Thymus (tissue), 11 donors: ENCODE measurements at regions not wholly inside any gene's neighbourhood (a gene's known extent, or its start where the extent isn't known, plus 50 kb on each side); places are given as distances from the start of the nearest gene placed in this dataset.
A peak's percentile ranks its signal among the peaks of the same experiment; 100 is the strongest.

ENCODE experiments used
- DNase-seq, 9 donors: peaks; one replicate each; pipeline ENCODE4 v3.0.0-alpha.2; 2013; ENCODE audit warnings: low spot score in 9 of 9, low read depth in 6 of 9, missing footprints in 1 of 9
- H3K27ac ChIP-seq, 2 donors: one replicate each; pipeline ENCODE4 v1.5.1; 2013; ENCODE audit warnings: control low read depth in 1 of 2, low read depth in 1 of 2, low read length in 1 of 2, mild to moderate bottlenecking in 1 of 2, moderate library complexity in 1 of 2
- H3K27me3 ChIP-seq, 2 donors: one replicate each; pipeline ENCODE4 v1.5.1; 2013; ENCODE audit warnings: low read length in 1 of 2; ENCODE audit not compliant: control insufficient read depth in 2 of 2, insufficient read depth in 1 of 2
- H3K36me3 ChIP-seq, 2 donors: one replicate each; pipeline ENCODE4 v1.5.1; 2013; ENCODE audit warnings: low read length in 1 of 2, mild to moderate bottlenecking in 1 of 2, moderate library complexity in 1 of 2; ENCODE audit not compliant: control insufficient read depth in 2 of 2, insufficient read depth in 2 of 2
- H3K4me1 ChIP-seq, 2 donors: one replicate each; pipeline ENCODE4 v1.5.1; 2013; ENCODE audit warnings: low read length in 2 of 2; ENCODE audit not compliant: control insufficient read depth in 2 of 2, insufficient read depth in 2 of 2
- H3K4me3 ChIP-seq, 2 donors: one replicate each; pipeline ENCODE4 v1.5.1; 2013; ENCODE audit warnings: low read length in 2 of 2, control low read depth in 1 of 2, mild to moderate bottlenecking in 1 of 2
- H3K9me3 ChIP-seq, 2 donors: one replicate each; pipeline ENCODE4 v1.5.1; 2013; ENCODE audit warnings: low read length in 1 of 2, mild to moderate bottlenecking in 1 of 2; ENCODE audit not compliant: control insufficient read depth in 2 of 2, insufficient read depth in 1 of 2
- WGBS: extraction: QIAGEN DNeasy Blood & Tissue Kit; methylation state at CpG from one replicate; pipeline ENCODE4 v1.1.7; 2013; 5-methylcytosine and 5-hydroxymethylcytosine counted together
- donor health status: healthy.

DNA sequence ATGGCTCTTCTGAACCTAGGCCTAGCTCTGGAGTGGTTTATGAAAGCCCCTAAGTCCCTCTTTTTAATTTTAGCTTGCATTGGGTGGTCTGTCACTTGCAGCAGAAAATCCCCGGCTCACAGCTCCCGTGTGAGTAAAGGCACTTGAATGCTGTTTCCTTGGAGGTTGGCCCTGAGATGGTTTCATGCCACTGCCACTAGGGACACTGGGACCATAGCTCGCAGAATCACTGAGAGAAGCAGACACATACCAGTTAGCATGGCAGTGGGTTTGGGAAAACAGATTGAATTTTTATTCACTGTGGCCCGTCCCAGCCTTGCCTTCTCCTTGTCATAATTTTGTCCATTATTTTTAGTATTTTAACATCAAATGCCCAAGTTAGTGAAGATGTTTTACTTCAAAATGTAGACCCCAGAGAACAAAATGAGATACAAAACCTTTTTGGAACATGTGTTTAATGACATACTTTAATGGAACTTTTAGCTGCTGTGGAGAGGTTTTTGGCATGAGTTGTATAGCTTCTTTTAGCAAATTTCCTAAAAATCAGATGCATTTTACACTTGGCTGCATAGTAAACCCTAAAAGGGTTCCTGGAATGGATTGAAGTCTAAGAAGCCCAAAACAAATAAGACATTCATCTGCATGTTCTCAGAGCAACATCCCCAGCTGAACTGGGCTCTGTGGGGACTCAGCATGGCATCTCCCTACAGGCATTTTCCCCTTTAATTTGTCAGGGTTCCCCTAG is 259.7 kb upstream of the PITRM1 start:
- Histone ChIP-seq H3K27ac (no peak overlapping the region), H3K4me1 (peaks cover 0 to 2% of the 10 kb centered on the region in 2 donors)
- WGBS = 96% methylated on average over 4 of the region's 4 CpGs

DNA sequence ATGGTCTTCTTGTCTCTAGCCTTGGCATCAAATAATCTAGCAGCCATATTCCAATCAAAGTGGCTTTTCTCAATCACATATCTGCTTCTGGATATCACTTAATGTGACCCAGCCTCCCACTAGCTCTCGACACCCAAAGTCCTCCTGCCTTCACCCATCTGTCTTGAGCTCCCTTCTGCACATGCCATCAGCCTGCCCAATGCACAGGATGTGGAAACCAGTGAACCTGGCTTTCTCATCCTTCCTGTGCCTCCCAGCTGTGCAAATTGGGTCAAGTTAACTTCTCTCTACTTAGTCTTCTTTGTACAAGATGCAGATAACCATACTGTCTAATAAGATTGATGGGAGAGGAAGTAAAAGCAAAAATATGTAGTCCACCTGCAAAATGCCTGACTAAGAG is 257.9 kb upstream of the PITRM1 start:
- Histone ChIP-seq H3K27ac (no peak overlapping the region), H3K27me3 (no peaks in the 10 kb centered on the region), H3K4me3 (no peak overlapping the region), H3K36me3 (no peaks in the 10 kb centered on the region), H3K9me3 (peaks cover 0 to 14% of the 10 kb centered on the region in 2 donors), H3K4me1 (peaks cover 0 to 2% of the 10 kb centered on the region in 2 donors)
- DNase-seq = peak in 2 of 9 donors; percentile 18 to 45
- WGBS = 63% methylated on average over 1 of the region's 1 CpG

More for the DNA sequence above, 259.7 kb upstream of the PITRM1 start:
- H3K36me3 ChIP-seq = no peaks in the 10 kb centered on the region
- H3K9me3 ChIP-seq = peaks cover 0 to 14% of the 10 kb centered on the region in 2 donors
- no peaks in the 10 kb centered on the region for H3K27me3 ChIP-seq
- DNase-seq = no peak
- no peak overlapping the region for H3K4me3 ChIP-seq

DNA sequence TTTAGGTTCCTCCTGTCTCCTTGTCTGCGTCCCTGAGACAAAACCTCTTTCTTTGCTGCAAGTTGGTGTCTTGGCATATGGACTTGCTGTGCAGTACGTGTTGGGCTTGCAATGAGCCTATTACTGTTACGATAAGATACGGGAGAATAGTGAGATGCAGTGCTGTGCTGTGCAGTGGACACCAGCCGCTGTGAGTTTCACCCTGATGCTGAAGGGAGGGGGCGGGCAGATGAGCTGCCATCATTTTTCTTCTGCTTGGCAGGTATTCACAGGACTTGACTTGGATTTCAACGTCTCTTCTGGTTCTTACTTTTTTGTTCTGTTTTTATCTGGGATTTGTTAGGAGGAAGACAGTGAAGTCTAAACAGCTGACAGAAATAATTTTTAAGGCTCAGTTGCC is 257.1 kb upstream of the PITRM1 start:
- no peak for DNase-seq
- H3K27me3 ChIP-seq = no peaks in the 10 kb centered on the region
- peaks cover 0 to 14% of the 10 kb centered on the region in 2 donors for H3K9me3 ChIP-seq
- no peak overlapping the region for H3K4me3 ChIP-seq
- whole genome bisulfite sequencing = 88% methylated on average over 7 of the region's 7 CpGs
- H3K36me3 ChIP-seq = no peaks in the 10 kb centered on the region
- H3K4me1 ChIP-seq = peaks cover 0 to 2% of the 10 kb centered on the region in 2 donors
- no peak overlapping the region for H3K27ac ChIP-seq

DNA sequence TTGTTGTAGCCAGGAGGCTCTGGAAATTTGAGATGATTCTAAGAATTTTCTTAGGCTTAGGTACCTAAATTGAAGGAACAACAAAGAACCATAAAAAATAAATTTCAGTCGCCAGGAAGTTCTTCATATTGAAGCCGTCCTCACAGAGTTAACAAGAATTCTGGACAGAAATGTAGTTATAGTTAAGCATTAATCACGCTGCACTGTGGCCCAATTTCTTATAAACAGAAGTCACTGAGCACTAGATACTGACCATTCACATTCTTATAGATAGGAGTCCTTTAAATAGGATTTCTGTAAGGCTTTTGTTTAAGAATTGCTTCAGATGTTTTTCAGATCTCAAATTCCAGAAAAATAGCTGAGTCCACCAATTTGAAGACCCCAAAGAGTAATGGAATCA is 256.2 kb upstream of the PITRM1 start:
- H3K4me3 ChIP-seq = no peak overlapping the region
- no peak overlapping the region for H3K27ac ChIP-seq
- no peaks in the 10 kb centered on the region for H3K27me3 ChIP-seq
- DNase-seq = no peak
- 97% methylated on average over 3 of the region's 3 CpGs for whole genome bisulfite sequencing
- H3K4me1 ChIP-seq = peaks cover 0 to 2% of the 10 kb centered on the region in 2 donors
- peaks cover 0 to 14% of the 10 kb centered on the region in 2 donors for H3K9me3 ChIP-seq
- H3K36me3 ChIP-seq = no peaks in the 10 kb centered on the region

DNA sequence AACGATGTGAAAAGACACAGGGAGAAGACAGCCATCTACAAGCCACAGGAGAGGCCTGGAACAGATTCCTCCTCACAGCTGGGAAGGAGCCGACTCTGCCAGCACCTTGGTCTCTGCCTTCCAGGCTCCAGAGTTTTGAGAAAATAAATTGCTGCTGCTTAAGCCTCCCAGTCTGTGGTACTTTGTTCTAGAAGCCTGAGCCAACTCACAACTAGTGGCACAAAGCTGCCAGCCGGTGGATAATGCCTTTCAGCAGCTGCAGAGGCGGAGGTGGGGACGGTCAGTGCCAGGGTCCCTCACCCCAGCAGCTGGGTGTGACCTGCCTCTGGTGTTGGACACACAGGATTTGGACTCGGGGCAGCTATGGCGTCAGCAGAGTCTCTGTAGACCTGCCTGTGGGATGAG is 255.4 kb upstream of the PITRM1 start:
- Histone ChIP-seq H3K36me3 (no peaks in the 10 kb centered on the region), H3K4me3 (no peak overlapping the region), H3K9me3 (peaks cover 0 to 14% of the 10 kb centered on the region in 2 donors), H3K27ac (no peak overlapping the region), H3K27me3 (no peaks in the 10 kb centered on the region), H3K4me1 (peaks cover 0 to 2% of the 10 kb centered on the region in 2 donors)
- WGBS = 95% methylated on average over 7 of the region's 7 CpGs
- no peak for DNase-seq

DNA sequence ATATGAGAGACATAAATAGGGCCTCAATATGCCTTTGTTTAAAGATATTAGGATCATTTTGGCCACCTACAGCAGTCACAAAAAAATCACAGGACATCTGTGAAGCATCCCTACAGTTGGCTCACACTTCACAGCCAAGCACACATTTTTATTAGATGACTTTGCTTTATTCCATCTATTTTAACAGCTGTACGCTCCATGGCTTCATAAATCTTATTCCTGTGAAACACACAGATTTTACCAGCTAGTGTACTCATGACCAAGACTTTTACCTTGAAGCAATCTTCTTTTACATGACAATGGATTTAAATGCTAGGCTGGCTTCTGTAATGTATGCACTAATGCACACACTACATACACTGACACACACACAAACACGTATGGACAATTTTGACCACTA is 254.8 kb upstream of the PITRM1 start:
- H3K27me3 ChIP-seq = no peaks in the 10 kb centered on the region
- DNase-seq = no peak
- no peaks in the 10 kb centered on the region for H3K36me3 ChIP-seq
- no peak overlapping the region for H3K4me3 ChIP-seq
- no peak overlapping the region for H3K27ac ChIP-seq
- peaks cover 0 to 14% of the 10 kb centered on the region in 2 donors for H3K9me3 ChIP-seq
- WGBS = over 99% methylated on average over 2 of the region's 2 CpGs
- peaks cover 0 to 2% of the 10 kb centered on the region in 2 donors for H3K4me1 ChIP-seq

DNA sequence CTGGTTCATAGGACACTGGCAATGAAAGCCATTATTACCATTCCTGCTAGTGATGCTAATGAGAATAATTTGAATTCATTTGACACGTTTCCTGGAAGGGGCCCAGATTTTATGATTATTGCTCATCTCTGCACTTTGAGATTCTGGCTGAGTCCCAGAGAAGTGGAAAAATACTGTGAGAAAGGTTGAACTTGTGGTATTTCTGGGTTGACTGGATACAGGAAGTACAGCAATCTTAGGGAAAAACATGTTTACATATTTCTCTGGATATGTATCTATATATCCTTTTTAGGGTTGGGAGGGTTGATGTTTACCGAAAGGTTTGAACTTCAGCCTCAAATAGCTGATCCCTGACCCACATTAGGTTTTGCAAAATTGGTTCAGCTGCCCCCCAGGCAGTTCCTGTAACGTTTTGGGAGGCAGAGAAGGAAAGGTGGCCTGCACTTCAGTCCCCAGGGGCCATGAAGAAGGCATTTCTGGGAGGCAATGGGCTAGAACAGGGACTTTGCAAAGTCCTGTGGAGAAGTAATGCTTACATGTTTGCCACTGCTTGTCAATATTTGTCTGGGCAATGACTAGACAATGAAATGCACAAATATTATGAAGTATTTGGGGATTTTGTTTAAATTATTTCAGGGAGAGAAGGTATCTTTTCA is 253.7 kb upstream of the PITRM1 start:
- H3K36me3 ChIP-seq = no peaks in the 10 kb centered on the region
- H3K4me3 ChIP-seq = no peak overlapping the region
- WGBS = 82% methylated on average over 3 of the region's 3 CpGs
- H3K4me1 ChIP-seq = peaks cover 0 to 2% of the 10 kb centered on the region in 2 donors
- peaks cover 0 to 14% of the 10 kb centered on the region in 2 donors for H3K9me3 ChIP-seq
- DNase-seq = no peak
- H3K27ac ChIP-seq = no peak overlapping the region
- H3K27me3 ChIP-seq = no peaks in the 10 kb centered on the region

DNA sequence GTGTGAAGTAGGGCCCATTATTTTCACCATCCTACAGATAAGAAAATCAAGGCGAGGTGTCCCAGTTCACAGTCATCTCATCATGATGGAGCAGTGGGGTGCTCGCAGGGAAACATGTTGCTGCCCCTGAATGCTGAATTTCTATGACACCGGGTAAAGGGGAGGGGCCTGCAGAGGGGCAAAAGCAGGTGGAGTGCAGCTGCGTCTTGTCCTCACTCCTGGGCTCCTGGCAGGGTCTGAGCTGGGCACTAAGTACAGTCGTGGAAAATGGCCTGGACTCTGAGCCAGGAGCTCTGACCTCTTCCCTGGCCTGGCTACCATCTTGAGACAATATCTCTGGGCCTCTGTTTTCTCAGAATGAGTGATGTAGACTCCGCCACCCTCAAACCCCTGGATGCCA is 253.1 kb upstream of the PITRM1 start:
- Histone ChIP-seq H3K36me3 (no peaks in the 10 kb centered on the region), H3K4me1 (peaks cover 0 to 2% of the 10 kb centered on the region in 2 donors), H3K9me3 (peaks cover 0 to 10% of the 10 kb centered on the region in 2 donors), H3K27me3 (no peaks in the 10 kb centered on the region), H3K4me3 (no peak overlapping the region), H3K27ac (no peak overlapping the region)
- 96% methylated on average over 6 of the region's 6 CpGs for WGBS
- DNase-seq = no peak

DNA sequence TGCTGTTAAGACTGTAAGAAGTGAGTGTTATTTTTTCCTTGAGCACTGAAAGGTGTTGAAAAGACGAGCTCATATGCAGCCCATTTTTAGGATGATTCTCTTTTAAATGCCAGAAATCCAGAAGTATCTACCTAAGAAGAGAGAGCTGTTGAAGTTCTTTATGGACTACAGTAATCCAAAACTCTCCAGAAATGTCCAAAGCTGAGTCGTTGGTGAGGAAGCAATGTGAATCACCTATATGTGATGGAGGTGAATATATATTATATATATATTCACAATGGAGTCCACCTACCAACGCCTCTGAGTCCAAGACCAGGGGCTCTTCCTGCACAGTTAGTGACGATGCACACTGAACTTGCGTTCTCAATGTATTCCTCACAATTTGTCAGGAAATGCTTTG is 252.7 kb upstream of the PITRM1 start:
- H3K27ac ChIP-seq = no peak overlapping the region
- H3K36me3 ChIP-seq = no peaks in the 10 kb centered on the region
- H3K4me3 ChIP-seq = no peak overlapping the region
- peaks cover 0 to under 1% of the 10 kb centered on the region in 2 donors for H3K4me1 ChIP-seq
- no peak for DNase-seq
- H3K9me3 ChIP-seq = peaks cover 0 to 5% of the 10 kb centered on the region in 2 donors
- no peaks in the 10 kb centered on the region for H3K27me3 ChIP-seq
- 96% methylated on average over 5 of the region's 5 CpGs for WGBS
